HTR-8/SVneo (cell line): ENCODE measurements at regions not wholly inside any gene's neighbourhood (a gene's known extent, or its start where the extent isn't known, plus 50 kb on each side); places are given as distances from the start of the nearest gene placed in this dataset.

Experiments
- DNase-seq: peaks from one replicate; pipeline ENCODE4 v3.0.0; 2011; ENCODE audit warnings: low spot score, mixed read lengths; ENCODE audit not compliant: insufficient read length
- FAIRE-seq: peaks from 2 replicates; lab custom pipeline; 2011; peaks lifted over from hg19 to GRCh38; lab: Jason Lieb, UNC

DNA sequence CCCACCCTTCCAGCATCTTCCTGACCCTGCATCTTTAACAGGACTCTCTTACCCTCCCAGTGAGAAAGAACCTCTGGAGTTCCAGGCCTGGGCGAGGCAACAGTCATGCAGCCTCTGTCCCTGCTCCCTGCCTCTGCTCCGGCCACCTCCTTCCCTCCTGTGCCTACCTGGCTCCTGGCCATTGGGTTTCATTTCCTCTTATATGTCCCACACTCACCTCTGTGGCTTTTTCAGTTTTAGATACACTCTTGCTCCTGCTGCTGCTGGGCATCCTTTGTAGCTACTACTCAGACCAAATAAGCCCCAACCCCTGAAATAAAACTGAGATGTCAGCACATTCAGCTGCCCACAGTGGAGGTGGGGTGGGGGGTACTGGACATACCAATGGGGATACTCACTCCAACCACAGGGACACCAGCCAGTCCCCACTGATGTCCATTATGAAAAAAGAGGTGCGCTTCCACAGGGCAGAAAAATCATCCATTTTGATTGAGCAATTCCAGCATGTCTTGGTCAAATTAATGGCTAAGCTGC lies 99.1 kb upstream of the NRXN3 start:
- DNase-seq = no peak
- FAIRE-seq = no peak

- no peak for FAIRE-seq
These were observed 97.1 kb upstream of the NRXN3 start for GRCh38 chr14:78073028-78073427.

GRCh38 chr14:78074561-78074960 lies 95.6 kb upstream of the NRXN3 start:
- DNase-seq = no peak
- FAIRE-seq = no peak

More at GRCh38 chr14:78073028-78073427, 97.1 kb upstream of the NRXN3 start:
- DNase-seq = no peak

DNA sequence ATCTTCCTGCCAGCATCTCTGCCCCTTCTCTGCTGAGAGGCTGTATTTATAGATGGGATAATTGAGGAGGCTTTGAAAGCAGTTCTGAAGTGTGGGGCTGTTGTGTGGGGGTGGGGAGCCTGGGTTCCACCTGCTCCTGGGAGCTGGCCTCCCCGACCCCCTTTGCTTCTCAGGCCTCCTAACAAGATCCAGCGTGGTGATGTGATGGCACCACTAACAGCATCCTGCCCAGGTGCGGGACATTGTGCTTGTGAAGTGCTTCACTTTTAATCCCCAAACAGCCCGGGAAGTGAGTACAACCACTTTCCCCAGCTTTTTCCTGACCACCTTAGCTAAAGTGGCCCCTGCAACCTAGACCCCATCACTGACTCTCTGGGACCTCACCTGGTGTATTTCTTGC lies 95.1 kb upstream of the NRXN3 start:
- no peak for DNase-seq
- FAIRE-seq = no peak

DNA sequence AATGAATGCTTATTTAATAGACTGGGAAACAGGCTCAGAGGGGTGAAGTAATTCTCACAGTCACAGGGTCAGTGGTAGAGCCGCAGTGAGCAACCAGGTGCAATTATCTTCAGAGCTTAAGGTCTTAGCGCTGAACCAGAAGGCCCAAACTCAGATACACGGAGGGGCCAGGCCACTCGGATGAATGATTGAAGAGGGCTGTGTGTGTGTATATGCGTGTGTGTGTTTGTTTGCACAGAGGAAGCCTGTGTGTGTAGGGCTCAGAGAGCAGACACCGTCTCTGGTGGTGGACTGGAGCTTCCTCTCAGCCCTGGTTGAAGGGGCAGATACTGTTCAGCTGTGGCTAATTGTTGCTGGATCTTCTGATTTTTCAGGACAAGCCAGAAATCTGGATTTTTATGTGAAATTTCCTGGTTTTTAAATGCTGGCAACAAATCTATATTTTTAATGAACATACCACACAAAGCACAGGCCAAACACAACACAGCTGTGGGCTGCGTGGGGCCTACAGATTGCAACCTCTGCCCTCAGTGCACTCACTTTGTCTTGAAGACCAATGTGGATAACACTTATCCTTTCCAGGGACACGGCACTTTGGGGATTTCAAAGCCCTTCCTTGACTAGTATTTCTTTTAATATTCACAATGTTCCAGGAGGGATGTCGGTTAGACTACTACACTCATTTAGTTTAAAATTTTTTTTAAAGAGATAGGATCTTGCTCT lies 94.5 kb upstream of the NRXN3 start:
- no peak for FAIRE-seq

DNA sequence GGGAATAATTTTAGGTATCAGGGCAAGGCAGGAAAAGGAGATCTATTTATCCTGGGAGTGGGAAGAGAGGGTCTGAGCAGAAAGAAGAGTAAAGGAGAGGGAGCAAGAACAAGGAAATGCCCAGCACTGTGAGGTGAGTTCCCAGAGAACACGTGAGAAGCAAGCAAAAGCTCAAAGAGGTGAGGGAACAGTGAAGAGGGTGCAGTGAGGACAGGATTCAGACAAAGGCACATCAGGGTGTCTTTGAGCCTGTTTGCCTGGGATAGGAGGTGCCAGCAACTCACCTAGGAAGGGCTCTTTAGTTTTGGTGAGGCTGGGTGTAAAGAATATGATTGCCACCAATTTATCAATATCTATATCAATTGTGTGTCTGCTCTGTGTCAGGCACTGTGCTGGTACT lies 88.9 kb upstream of the NRXN3 start:
- no peak for DNase-seq

More for the DNA sequence above, 94.5 kb upstream of the NRXN3 start:
- no peak for DNase-seq

DNA sequence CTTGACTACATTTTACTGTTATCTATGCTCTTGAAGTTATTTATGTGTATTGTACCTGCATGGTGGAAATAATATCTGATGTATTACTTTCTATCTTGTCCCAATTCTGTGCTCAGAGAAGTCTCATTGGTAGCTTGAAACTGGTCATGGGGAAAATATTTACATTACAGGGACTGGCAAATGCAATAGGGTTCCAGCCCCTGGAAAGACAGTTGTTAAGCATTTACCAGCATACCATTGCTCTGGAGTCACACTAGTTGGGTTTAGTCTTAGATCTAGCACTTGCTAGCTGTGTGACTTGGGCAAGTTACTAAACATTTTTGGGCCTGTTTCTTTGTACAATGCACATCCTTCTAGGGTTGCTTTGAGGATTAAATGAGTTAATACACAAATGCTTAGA lies 86.3 kb upstream of the NRXN3 start:
- FAIRE-seq (no peak), DNase-seq (no peak)

More for the DNA sequence above, 88.9 kb upstream of the NRXN3 start:
- no peak for FAIRE-seq

- no peak for FAIRE-seq
These were observed 83.8 kb upstream of the NRXN3 start for GRCh38 chr14:78086342-78086741.

DNA sequence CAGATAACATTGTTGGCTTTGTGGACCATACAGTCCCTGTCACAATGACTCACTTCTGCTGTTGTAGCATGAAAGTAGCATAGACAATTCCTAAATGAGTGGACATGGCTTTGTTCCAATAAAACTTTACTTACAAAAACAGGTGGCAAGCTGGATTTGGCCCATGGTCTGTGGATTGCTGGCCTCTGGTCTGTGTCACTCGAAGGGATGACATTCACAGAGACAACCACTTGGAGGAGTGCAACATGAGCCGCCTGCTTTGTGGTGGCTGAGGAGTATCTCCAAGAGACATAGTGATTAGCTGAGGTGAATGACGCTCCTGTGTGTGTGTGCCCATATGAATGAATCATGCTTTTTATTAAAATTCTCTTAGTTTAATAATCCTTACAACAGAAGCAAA lies 81.3 kb upstream of the NRXN3 start:
- no peak for DNase-seq
- FAIRE-seq = no peak

More at GRCh38 chr14:78086342-78086741, 83.8 kb upstream of the NRXN3 start:
- no peak for DNase-seq

GRCh38 chr14:78090864-78091263 lies 79.3 kb upstream of the NRXN3 start:
- no peak for FAIRE-seq
- no peak for DNase-seq

- DNase-seq (no peak), FAIRE-seq (no peak)
These were observed 78.8 kb upstream of the NRXN3 start for GRCh38 chr14:78091361-78091760.

DNA sequence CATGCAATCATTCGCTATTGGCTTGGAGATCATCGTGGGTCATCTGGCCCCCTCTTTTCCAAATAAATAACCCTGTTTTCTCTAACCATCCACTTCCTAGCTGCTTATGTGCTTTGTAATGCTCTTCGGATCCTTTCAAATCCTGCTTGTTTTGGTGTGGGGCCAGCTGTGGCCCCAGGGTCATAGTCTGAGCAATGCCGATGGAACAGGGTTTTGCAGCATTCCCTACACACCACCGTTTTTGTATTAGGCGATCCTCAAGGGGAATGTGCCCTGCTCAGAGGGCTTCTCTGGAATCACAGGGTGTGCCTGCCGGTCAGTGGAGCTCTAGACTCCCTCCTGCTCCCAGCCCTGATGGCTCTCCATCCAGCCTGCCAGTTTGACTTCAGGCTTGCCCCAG lies 78.1 kb upstream of the NRXN3 start:
- FAIRE-seq (no peak), DNase-seq (no peak)

- FAIRE-seq = no peak
- DNase-seq = no peak
These were observed 66.9 kb upstream of the NRXN3 start for GRCh38 chr14:78103271-78103670.

- no peak for FAIRE-seq
These were observed 66.0 kb upstream of the NRXN3 start for GRCh38 chr14:78104160-78104559.

GRCh38 chr14:78104655-78105054 lies 65.5 kb upstream of the NRXN3 start:
- no peak for FAIRE-seq
- no peak for DNase-seq

More at GRCh38 chr14:78104160-78104559, 66.0 kb upstream of the NRXN3 start:
- no peak for DNase-seq

DNA sequence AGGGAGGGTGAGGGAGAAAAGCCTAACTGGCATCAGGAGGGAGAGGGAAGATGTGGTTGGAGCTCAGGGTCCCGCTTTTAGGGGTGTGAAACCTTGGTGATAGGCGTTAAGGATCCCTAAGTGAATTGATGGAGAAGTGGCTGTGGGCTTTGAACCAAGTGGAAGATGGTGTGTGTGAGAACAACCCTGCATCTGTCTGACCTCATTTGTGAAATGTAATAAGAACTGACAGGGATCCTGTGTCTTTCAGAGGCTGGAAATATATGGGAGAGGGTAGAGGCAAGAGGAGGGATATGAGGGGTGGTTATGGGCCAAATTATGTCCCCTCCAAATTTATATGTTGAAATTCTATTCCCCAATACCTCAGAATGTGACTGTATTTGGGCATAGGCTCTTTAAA lies 63.8 kb upstream of the NRXN3 start:
- no peak for DNase-seq
- no peak for FAIRE-seq

GRCh38 chr14:78107166-78107565 lies 63.0 kb upstream of the NRXN3 start:
- FAIRE-seq (no peak), DNase-seq (no peak)

- FAIRE-seq = no peak
- DNase-seq = no peak
These were observed 50.7 kb upstream of the NRXN3 start for GRCh38 chr14:78119440-78119839.
